CD4-positive, alpha-beta T cell (primary cell): ENCODE measurements at regions not wholly inside any gene's neighbourhood (a gene's known extent, or its start where the extent isn't known, plus 50 kb on each side); places are given as distances from the start of the nearest gene placed in this dataset.
"Not testable (repeated sequence)": the region's sequence is repeated elsewhere in the genome, so short reads cannot be mapped to it uniquely, and the experiment has no call there.

ENCODE experiments used
- ATAC-seq: fragments of 200-7000 bp; cut with Tn5 transposase; one replicate; pipeline ENCODE4 v1.10.0; 2022; ENCODE audit warnings: mild to moderate bottlenecking; ENCODE audit not compliant: poor library complexity
- CTCF ChIA-PET: fragments of 350-600 bp; sonication (Branson Sonifier 250); formaldehyde crosslinking; loops from one replicate; lab custom pipeline; 2021; ENCODE audit warnings: antibody characterized with exemption, inconsistent platforms; lab: Charles Lee
- POLR2A ChIA-PET: fragments of 350-600 bp; sonication (Branson Sonifier 250); formaldehyde crosslinking; loops from one replicate; lab custom pipeline; 2021; ENCODE audit warnings: antibody characterized with exemption, inconsistent platforms; lab: Charles Lee
- DNase-seq, 14 experiments: peaks; one replicate each; pipeline ENCODE4 v3.0.0-alpha.2; 2013 to 2020; ENCODE audit warnings: mixed read lengths in 2 of 14
- H3K27ac ChIP-seq, 2 donors: one replicate each; pipeline versions ENCODE4 v1.5.1 to v1.7.0; 2013; ENCODE audit warnings: low read length in 2 of 2, low read depth in 1 of 2, mild to moderate bottlenecking in 1 of 2
- H3K27me3 ChIP-seq, 2 experiments: 1 replicate in 1 of 2; 2 replicates in 1 of 2; pipeline versions ENCODE4 v1.6.1 to v1.7.0; 2013; ENCODE audit warnings: low read length in 2 of 2, control low read depth in 1 of 2, mild to moderate bottlenecking in 1 of 2, moderate library complexity in 1 of 2; ENCODE audit not compliant: insufficient read depth in 2 of 2, control insufficient read depth in 1 of 2
- H3K36me3 ChIP-seq: one replicate; pipeline ENCODE4 v1.6.1; 2013; ENCODE audit warnings: low read length, control low read depth; ENCODE audit not compliant: insufficient read depth
- H3K4me1 ChIP-seq: one replicate; pipeline ENCODE4 v1.6.1; 2013; ENCODE audit warnings: low read length, control low read depth; ENCODE audit not compliant: insufficient read depth
- H3K4me3 ChIP-seq: one replicate; pipeline ENCODE4 v1.5.1; 2013; ENCODE audit warnings: mild to moderate bottlenecking, low read length, moderate library complexity
- H3K9me3 ChIP-seq, 2 experiments: 1 replicate in 1 of 2; 2 replicates in 1 of 2; pipeline versions ENCODE4 v1.6.1 to v1.7.0; 2013; ENCODE audit warnings: low read length in 2 of 2, mild to moderate bottlenecking in 2 of 2, control low read depth in 1 of 2, moderate library complexity in 1 of 2; ENCODE audit not compliant: control insufficient read depth in 1 of 2, insufficient read depth in 1 of 2
- H3K27ac Mint-ChIP-seq: one replicate; pipeline ENCODE4 v1.8.0; 2020; ENCODE audit warnings: mixed read lengths
- H3K27me3 Mint-ChIP-seq: one replicate; pipeline ENCODE4 v1.8.0; 2021; ENCODE audit warnings: mixed read lengths
- H3K36me3 Mint-ChIP-seq: one replicate; pipeline ENCODE4 v1.8.0; 2021; ENCODE audit warnings: low read depth, mixed read lengths
- H3K4me1 Mint-ChIP-seq: one replicate; pipeline ENCODE4 v1.8.0; 2021; ENCODE audit warnings: low read depth, mixed read lengths
- H3K4me3 Mint-ChIP-seq: one replicate; pipeline ENCODE4 v1.8.0; 2020; ENCODE audit warnings: mild to moderate bottlenecking, mixed read lengths
- H3K9me3 Mint-ChIP-seq: one replicate; pipeline ENCODE4 v1.8.0; 2020; ENCODE audit warnings: mixed read lengths
- CTCF ChIP-seq: fragments of 200-600 bp; IDR thresholded peaks from one replicate; pipeline ENCODE4 v1.8.0; 2022; ENCODE audit warnings: antibody characterized with exemption, mild to moderate bottlenecking
- intact Hi-C, 2 experiments: fragments of 100-400 bp; cut with DNase I in 1 of 2; cut with micrococcal nuclease in 1 of 2; formaldehyde crosslinking; loops; one replicate each; pipeline versions ENCODE4 v1.15.1 to v1.9.0; 2023 to 2025; cut with DNase I, micrococcal nuclease

- ATAC-seq, result no peak
- Histone ChIP-seq H3K36me3 (no peaks in the 10 kb centered on the region), H3K27me3 (no peaks in the 10 kb centered on the region), H3K9me3 (no peaks in the 10 kb centered on the region), H3K27ac (no peak overlapping the region), H3K4me3 (no peak overlapping the region), H3K4me1 (no peaks in the 10 kb centered on the region)
- TF ChIP-seq CTCF, result no peak
- no peak overlapping the region for H3K27ac Mint-ChIP-seq
- H3K4me3 Mint-ChIP-seq, result no peak overlapping the region
- no peaks in the 10 kb centered on the region for H3K4me1 Mint-ChIP-seq
- no peaks in the 10 kb centered on the region for H3K36me3 Mint-ChIP-seq
- DNase-seq, result no peak
- no peaks in the 10 kb centered on the region for H3K9me3 Mint-ChIP-seq
- CTCF ChIA-PET, result no interaction called here
- peaks cover 5% of the 10 kb centered on the region for H3K27me3 Mint-ChIP-seq
- intact Hi-C loops, result no loop called here
- POLR2A ChIA-PET, result no interaction called here
These were observed 59.0 kb upstream of the KCNK12 start for GRCh38 chr2:47629501-47630460.

- POLR2A ChIA-PET, result no interaction called here
- Histone ChIP-seq H3K36me3 (no peaks in the 10 kb centered on the region), H3K4me1 (no peaks in the 10 kb centered on the region), H3K4me3 (no peak overlapping the region), H3K27me3 (no peaks in the 10 kb centered on the region), H3K9me3 (no peaks in the 10 kb centered on the region), H3K27ac (no peak overlapping the region)
- Mint-ChIP-seq H3K4me1 (no peaks in the 10 kb centered on the region), H3K9me3 (no peaks in the 10 kb centered on the region), H3K4me3 (no peak overlapping the region), H3K27me3 (peaks cover 5% of the 10 kb centered on the region), H3K36me3 (no peaks in the 10 kb centered on the region), H3K27ac (no peak overlapping the region)
- CTCF ChIA-PET, result no interaction called here
- DNase-seq (no peak), ATAC-seq (no peak)
- no peak for TF ChIP-seq CTCF
- intact Hi-C loops, result no loop called here
These were observed 58.1 kb upstream of the KCNK12 start for GRCh38 chr2:47628904-47629303.

GRCh38 chr2:47626664-47627063 is 55.9 kb upstream of the KCNK12 start:
- Mint-ChIP-seq H3K4me1 (no peaks in the 10 kb centered on the region), H3K27me3 (peaks cover 5% of the 10 kb centered on the region), H3K9me3 (no peaks in the 10 kb centered on the region), H3K36me3 (no peaks in the 10 kb centered on the region), H3K27ac (no peak overlapping the region), H3K4me3 (no peak overlapping the region)
- Histone ChIP-seq H3K27me3 (no peaks in the 10 kb centered on the region), H3K27ac (no peak overlapping the region), H3K36me3 (no peaks in the 10 kb centered on the region), H3K4me3 (no peak overlapping the region), H3K4me1 (no peaks in the 10 kb centered on the region), H3K9me3 (no peaks in the 10 kb centered on the region)
- CTCF ChIA-PET, result no interaction called here
- POLR2A ChIA-PET, result no interaction called here
- no peak for TF ChIP-seq CTCF
- no peak for DNase-seq
- intact Hi-C loops, result no loop called here
- ATAC-seq, result no peak

- DNase-seq, H3K9me3 ChIP-seq, H3K4me1 Mint-ChIP-seq, intact Hi-C loops, H3K9me3 Mint-ChIP-seq, H3K27me3 Mint-ChIP-seq, H3K4me1 ChIP-seq, H3K4me3 ChIP-seq, H3K4me3 Mint-ChIP-seq, H3K27ac Mint-ChIP-seq, POLR2A ChIA-PET, H3K36me3 Mint-ChIP-seq, H3K27me3 ChIP-seq, H3K27ac ChIP-seq, CTCF ChIA-PET, H3K36me3 ChIP-seq, ATAC-seq: not testable (repeated sequence)
These were observed 52.4 kb upstream of the KCNK12 start for GRCh38 chr2:47623140-47623539.
